Astrocyte of the spinal cord (primary cell): ENCODE measurements at regions not wholly inside any gene's neighbourhood (a gene's known extent, or its start where the extent isn't known, plus 50 kb on each side); places are given as distances from the start of the nearest gene placed in this dataset.

ENCODE experiments used
- DNase-seq: peaks from one replicate; pipeline ENCODE4 v3.0.0; 2011; ENCODE audit warnings: low read depth, low spot score
- H3K4me3 ChIP-seq: 2 replicates; pipeline ENCODE4 v1.5.1; 2011; ENCODE audit warnings: low read depth, mild to moderate bottlenecking, low read length, moderate library complexity
- CTCF ChIP-seq: IDR thresholded peaks from 2 replicates; pipeline ENCODE4 v1.5.1; 2012; ENCODE audit warnings: low read depth, mild to moderate bottlenecking, low read length, inconsistent platforms
- in situ Hi-C: cut with HindIII; loops from 2 replicates; pipeline ENCODE4 v1.10.0; 2017; ENCODE audit warnings: low sequenced_read_pairs

GRCh38 chr2:145744541-145745386, 1224.8 kb upstream of the ZEB2 start:
- DNase-seq = peak; percentile 95
- in situ Hi-C loops = no loop called here
- no peak for TF ChIP-seq CTCF

GRCh38 chr2:145743011-145743410, 1223.1 kb upstream of the ZEB2 start:
- no peak overlapping the region for H3K4me3 ChIP-seq
- in situ Hi-C loops = no loop called here
- TF ChIP-seq CTCF = no peak
- no peak for DNase-seq

More at GRCh38 chr2:145744541-145745386, 1224.8 kb upstream of the ZEB2 start:
- no peak overlapping the region for H3K4me3 ChIP-seq

GRCh38 chr2:145741636-145742035, 1221.7 kb upstream of the ZEB2 start:
- no peak for DNase-seq
- no peak for TF ChIP-seq CTCF
- in situ Hi-C loops = no loop called here
- H3K4me3 ChIP-seq = no peak overlapping the region

GRCh38 chr2:145741181-145741580, 1221.3 kb upstream of the ZEB2 start:
- H3K4me3 ChIP-seq = no peak overlapping the region
- in situ Hi-C loops = no loop called here
- TF ChIP-seq CTCF = no peak
- DNase-seq = no peak

GRCh38 chr2:145740302-145740701, 1220.4 kb upstream of the ZEB2 start:
- in situ Hi-C loops = no loop called here
- no peak overlapping the region for H3K4me3 ChIP-seq
- no peak for TF ChIP-seq CTCF
- DNase-seq = no peak

GRCh38 chr2:145739681-145740080, 1219.8 kb upstream of the ZEB2 start:
- in situ Hi-C loops = no loop called here

More at GRCh38 chr2:145739681-145740080, 1219.8 kb upstream of the ZEB2 start:
- no peak for TF ChIP-seq CTCF
- no peak overlapping the region for H3K4me3 ChIP-seq
- DNase-seq = no peak
